GM23248 (cell line): ENCODE measurements at regions not wholly inside any gene's neighbourhood (a gene's known extent, or its start where the extent isn't known, plus 50 kb on each side); places are given as distances from the start of the nearest gene placed in this dataset.

ENCODE experiments used
- DNase-seq: peaks from one replicate; pipeline ENCODE4 v3.0.0-alpha.2; 2015
- H2AFZ ChIP-seq: fragments of 200-600 bp; sonication (generic); 2 replicates; pipeline ENCODE4 v1.6.1; 2016; ENCODE audit warnings: antibody characterized with exemption
- H3F3A ChIP-seq: fragments of 200-600 bp; sonication (generic); 2 replicates; pipeline ENCODE4 v1.6.1; 2016; ENCODE audit warnings: mild to moderate bottlenecking, antibody characterized with exemption, mixed run types; ENCODE audit not compliant: insufficient read depth
- H3K27ac ChIP-seq: fragments of 200-600 bp; sonication (generic); 2 replicates; pipeline ENCODE4 v1.5.1; 2016; ENCODE audit warnings: mild to moderate bottlenecking
- H3K27me3 ChIP-seq: fragments of 200-600 bp; sonication (generic); replicated peaks from 2 replicates; pipeline ENCODE4 v1.6.1; 2016; ENCODE audit warnings: mild to moderate bottlenecking; ENCODE audit not compliant: insufficient read depth
- H3K36me3 ChIP-seq: fragments of 200-600 bp; sonication (generic); 2 replicates; pipeline ENCODE4 v1.6.1; 2016; ENCODE audit warnings: low read depth, mild to moderate bottlenecking
- H3K4me1 ChIP-seq: fragments of 200-600 bp; sonication (generic); 2 replicates; pipeline ENCODE4 v1.6.1; 2016; ENCODE audit warnings: mild to moderate bottlenecking; ENCODE audit not compliant: insufficient read depth
- H3K4me2 ChIP-seq: fragments of 200-600 bp; sonication (generic); one replicate; pipeline ENCODE4 v1.6.1; 2016; ENCODE audit warnings: mild to moderate bottlenecking; ENCODE audit not compliant: unreplicated experiment
- H3K4me3 ChIP-seq: fragments of 200-600 bp; sonication (generic); 2 replicates; pipeline ENCODE4 v1.5.1; 2016; ENCODE audit warnings: mild to moderate bottlenecking
- H3K79me2 ChIP-seq: fragments of 200-600 bp; sonication (generic); 2 replicates; pipeline ENCODE4 v1.6.1; 2016; ENCODE audit warnings: mild to moderate bottlenecking; ENCODE audit not compliant: insufficient read depth
- H3K9ac ChIP-seq: fragments of 200-600 bp; sonication (generic); 2 replicates; pipeline ENCODE4 v1.6.1; 2016; ENCODE audit warnings: mild to moderate bottlenecking
- H3K9me2 ChIP-seq: fragments of 200-600 bp; sonication (generic); 2 replicates; pipeline ENCODE4 v1.6.1; 2016; ENCODE audit warnings: mixed run types, mild to moderate bottlenecking, moderate library complexity; ENCODE audit not compliant: insufficient read depth
- H3K9me3 ChIP-seq: fragments of 200-600 bp; sonication (generic); one replicate; pipeline ENCODE4 v1.6.1; 2017; ENCODE audit warnings: low read depth
- H4K20me1 ChIP-seq: fragments of 200-600 bp; sonication (generic); 2 replicates; pipeline ENCODE4 v1.6.0; 2016; ENCODE audit not compliant: insufficient read depth
- EZH2 ChIP-seq: fragments of 200-600 bp; sonication (generic); IDR thresholded peaks from 2 replicates; pipeline ENCODE4 v1.6.1; 2018; ENCODE audit warnings: antibody characterized with exemption, mild to moderate bottlenecking; ENCODE audit not compliant: insufficient read depth, poor library complexity, severe bottlenecking
- EZH2phosphoT487 ChIP-seq: fragments of 200-600 bp; sonication (generic); IDR thresholded peaks from 2 replicates; pipeline ENCODE4 v1.6.1; 2018; ENCODE audit warnings: antibody characterized with exemption, moderate library complexity, mild to moderate bottlenecking, low read depth; ENCODE audit not compliant: insufficient read depth
- WGBS, 2 experiments: methylation state at CpG; one replicate each; pipeline ENCODE4 v1.1.6; 2015 to 2017; ENCODE audit warnings: low lambda C conversion rate in 2 of 2, low coverage in 1 of 2; ENCODE audit errors: missing lambda C conversion rate in 2 of 2; 5-methylcytosine and 5-hydroxymethylcytosine counted together
- in situ Hi-C: fragments of 300-500 bp; cut with MboI; formaldehyde crosslinking; loops from 2 replicates; pipeline ENCODE4 v1.15.0; 2020

GRCh38 chr18:47566809-47567208 lies 315.3 kb upstream of the SKOR2 start:
- Histone ChIP-seq H3K79me2 (no peaks in the 10 kb centered on the region), H3K4me2 (no peak overlapping the region), H3K9me3 (no peaks in the 10 kb centered on the region), H3K36me3 (no peaks in the 10 kb centered on the region), H2AFZ (no peak overlapping the region), H3K4me1 (no peaks in the 10 kb centered on the region), H3K27ac (no peak overlapping the region), H3K4me3 (no peak overlapping the region), H3K9me2 (no peaks in the 10 kb centered on the region), H3K9ac (no peak overlapping the region), H3K27me3 (no peaks in the 10 kb centered on the region), H4K20me1 (no peaks in the 10 kb centered on the region), H3F3A (no peaks in the 10 kb centered on the region)
- no peak for DNase-seq
- WGBS, 2 experiments = 5 to 37% methylated on average over 1 of the region's 1 CpG
- TF ChIP-seq EZH2phosphoT487 (no peak), EZH2 (no peak)
- in situ Hi-C loops = no loop called here

- in situ Hi-C loops = no loop called here
Measured at GRCh38 chr18:47560723-47561715, 309.6 kb upstream of the SKOR2 start.

GRCh38 chr18:47558110-47558750 lies 306.8 kb upstream of the SKOR2 start:
- in situ Hi-C loops = no loop called here
- Histone ChIP-seq H3K9me2 (no peaks in the 10 kb centered on the region), H3K36me3 (no peaks in the 10 kb centered on the region), H3K4me3 (no peak overlapping the region), H3K27ac (no peak overlapping the region), H4K20me1 (no peaks in the 10 kb centered on the region), H3K27me3 (no peaks in the 10 kb centered on the region), H3K4me1 (no peaks in the 10 kb centered on the region), H3F3A (no peaks in the 10 kb centered on the region), H3K4me2 (no peak overlapping the region), H3K9ac (no peak overlapping the region), H3K9me3 (no peaks in the 10 kb centered on the region), H3K79me2 (no peaks in the 10 kb centered on the region), H2AFZ (no peak overlapping the region)
- DNase-seq = no peak
- WGBS, 2 experiments = 12 to 14% methylated on average over 4 of the region's 4 CpGs
- TF ChIP-seq EZH2 = no peak
- TF ChIP-seq EZH2phosphoT487 = no peak

More at GRCh38 chr18:47560723-47561715, 309.6 kb upstream of the SKOR2 start:
- Histone ChIP-seq H3K4me1 (no peaks in the 10 kb centered on the region), H3K36me3 (no peaks in the 10 kb centered on the region), H4K20me1 (no peaks in the 10 kb centered on the region), H3K4me2 (no peak overlapping the region), H3K27ac (no peak overlapping the region), H3F3A (no peaks in the 10 kb centered on the region), H3K9me2 (no peaks in the 10 kb centered on the region), H3K27me3 (no peaks in the 10 kb centered on the region), H3K4me3 (no peak overlapping the region), H3K9me3 (no peaks in the 10 kb centered on the region), H2AFZ (no peak overlapping the region), H3K79me2 (no peaks in the 10 kb centered on the region), H3K9ac (no peak overlapping the region)
- no peak for TF ChIP-seq EZH2
- TF ChIP-seq EZH2phosphoT487 = no peak
- 31 to 32% methylated on average over 17 of the region's 17 CpGs for WGBS, 2 experiments
- DNase-seq = no peak

- Histone ChIP-seq H3K27me3 (no peaks in the 10 kb centered on the region), H3K27ac (no peak overlapping the region), H3K4me1 (no peaks in the 10 kb centered on the region), H3K36me3 (no peaks in the 10 kb centered on the region), H3K4me2 (no peak overlapping the region), H4K20me1 (no peaks in the 10 kb centered on the region), H3F3A (no peaks in the 10 kb centered on the region), H3K9me3 (no peaks in the 10 kb centered on the region), H3K79me2 (no peaks in the 10 kb centered on the region), H3K9me2 (no peaks in the 10 kb centered on the region), H2AFZ (no peak overlapping the region), H3K9ac (no peak overlapping the region), H3K4me3 (no peak overlapping the region)
- TF ChIP-seq EZH2 (no peak), EZH2phosphoT487 (no peak)
- 43 to 53% methylated on average over 7 of the region's 7 CpGs for WGBS, 2 experiments
- no peak for DNase-seq
- in situ Hi-C loops = no loop called here
Measured at GRCh38 chr18:47557160-47557559, 305.7 kb upstream of the SKOR2 start.
